OCI-LY1 (cell line): ENCODE measurements at regions not wholly inside any gene's neighbourhood (a gene's known extent, or its start where the extent isn't known, plus 50 kb on each side); places are given as distances from the start of the nearest gene placed in this dataset.
"Not testable (repeated sequence)": the region's sequence is repeated elsewhere in the genome, so short reads cannot be mapped to it uniquely, and the experiment has no call there.

Experiments used
- H2AFZ ChIP-seq: fragments of 200-600 bp; sonication (generic), shearing (Covaris generic); 2 replicates; pipeline ENCODE4 v1.6.0; 2014; ENCODE audit warnings: antibody characterized with exemption, mild to moderate bottlenecking, low read length
- H3F3A ChIP-seq: fragments of 200-600 bp; sonication (generic), shearing (Covaris generic); 2 replicates; pipeline ENCODE4 v1.6.0; 2014; ENCODE audit warnings: mild to moderate bottlenecking, antibody characterized with exemption, low read length, moderate library complexity; ENCODE audit not compliant: insufficient read depth
- H3K27ac ChIP-seq: fragments of 200-600 bp; sonication (generic); 2 replicates; pipeline ENCODE4 v1.5.1; 2014; ENCODE audit warnings: low read length, mixed run types, mild to moderate bottlenecking, low read depth; ENCODE audit not compliant: poor library complexity, severe bottlenecking
- H3K27me3 ChIP-seq: fragments of 200-600 bp; sonication (generic); 2 replicates; pipeline ENCODE4 v1.6.0; 2014; ENCODE audit warnings: antibody characterized with exemption, mild to moderate bottlenecking, low read length, moderate library complexity; ENCODE audit not compliant: insufficient read depth
- H3K36me3 ChIP-seq: fragments of 200-600 bp; sonication (generic); 2 replicates; pipeline ENCODE4 v1.6.1; 2014; ENCODE audit warnings: mild to moderate bottlenecking, antibody characterized with exemption, low read length, moderate library complexity, mixed read lengths; ENCODE audit not compliant: insufficient read depth
- H3K4me1 ChIP-seq: fragments of 200-600 bp; sonication (generic); 2 replicates; pipeline ENCODE4 v1.5.1; 2014; ENCODE audit warnings: mild to moderate bottlenecking, low read length, moderate library complexity; ENCODE audit not compliant: insufficient read depth, severe bottlenecking
- H3K4me2 ChIP-seq: fragments of 200-600 bp; sonication (generic), shearing (Covaris generic); 2 replicates; pipeline ENCODE4 v1.6.1; 2014; ENCODE audit warnings: low read length
- H3K4me3 ChIP-seq: fragments of 200-600 bp; sonication (generic); 2 replicates; pipeline ENCODE4 v1.5.1; 2014; ENCODE audit warnings: low read length, low read depth, mild to moderate bottlenecking, mixed read lengths; ENCODE audit not compliant: poor library complexity, severe bottlenecking
- H3K79me2 ChIP-seq: fragments of 200-600 bp; shearing (Covaris generic); 2 replicates; pipeline ENCODE4 v1.6.1; 2016; ENCODE audit warnings: mixed run types, low read length, mixed read lengths; ENCODE audit not compliant: insufficient read depth
- H3K9ac ChIP-seq: fragments of 200-600 bp; sonication (generic), shearing (Covaris generic); 2 replicates; pipeline ENCODE4 v1.6.1; 2014; ENCODE audit warnings: mild to moderate bottlenecking, low read length, mixed read lengths
- H3K9me2 ChIP-seq: fragments of 200-600 bp; sonication (generic), shearing (Covaris generic); 2 replicates; pipeline ENCODE4 v1.6.1; 2014; ENCODE audit warnings: low read depth, mild to moderate bottlenecking, low read length, mixed read lengths
- H3K9me3 ChIP-seq: fragments of 200-600 bp; shearing (Covaris generic); 2 replicates; pipeline ENCODE4 v1.6.1; 2014; ENCODE audit warnings: low read length, mixed read lengths
- H4K20me1 ChIP-seq: fragments of 200-600 bp; sonication (generic), shearing (Covaris generic); 2 replicates; pipeline ENCODE4 v1.6.0; 2016; ENCODE audit warnings: mild to moderate bottlenecking, low read length; ENCODE audit not compliant: insufficient read depth
- CTCF ChIP-seq: fragments of 200-600 bp; sonication (generic), shearing (Covaris generic); IDR thresholded peaks from 2 replicates; pipeline ENCODE4 v1.5.1; 2017; ENCODE audit warnings: mild to moderate bottlenecking, antibody characterized with exemption, low read length, moderate library complexity, mixed read lengths
- EZH2 ChIP-seq: fragments of 200-600 bp; sonication (generic), shearing (Covaris generic); IDR thresholded peaks from 2 replicates; pipeline ENCODE4 v1.8.0; 2017; ENCODE audit warnings: borderline replicate concordance, mixed run types, mild to moderate bottlenecking, antibody characterized with exemption, low read length, moderate library complexity, mixed read lengths

- Histone ChIP-seq H3K4me1 (no peaks in the 10 kb centered on the region), H3K4me2 (no peak overlapping the region), H3K79me2 (no peaks in the 10 kb centered on the region), H3K9me3 (no peaks in the 10 kb centered on the region), H3K9ac (no peak overlapping the region), H3F3A (no peaks in the 10 kb centered on the region), H2AFZ (no peak overlapping the region), H4K20me1 (no peaks in the 10 kb centered on the region), H3K27me3 (no peaks in the 10 kb centered on the region), H3K4me3 (no peak overlapping the region), H3K9me2 (no peaks in the 10 kb centered on the region), H3K36me3 (no peaks in the 10 kb centered on the region), H3K27ac (no peak overlapping the region)
- no peak for TF ChIP-seq EZH2
- TF ChIP-seq CTCF = no peak
Observed at GRCh38 chr4:54403700-54404453, 174.8 kb downstream of the PDGFRA start.

- not testable (repeated sequence) for H3K4me1 ChIP-seq, H3K9me3 ChIP-seq, H3K9me2 ChIP-seq, H3K9ac ChIP-seq, H3K4me3 ChIP-seq, H3K79me2 ChIP-seq, H2AFZ ChIP-seq, H3K27me3 ChIP-seq, H3K36me3 ChIP-seq, H3F3A ChIP-seq, H3K27ac ChIP-seq, H3K4me2 ChIP-seq, H4K20me1 ChIP-seq
Observed at GRCh38 chr4:54409270-54409817, 180.3 kb downstream of the PDGFRA start.

DNA sequence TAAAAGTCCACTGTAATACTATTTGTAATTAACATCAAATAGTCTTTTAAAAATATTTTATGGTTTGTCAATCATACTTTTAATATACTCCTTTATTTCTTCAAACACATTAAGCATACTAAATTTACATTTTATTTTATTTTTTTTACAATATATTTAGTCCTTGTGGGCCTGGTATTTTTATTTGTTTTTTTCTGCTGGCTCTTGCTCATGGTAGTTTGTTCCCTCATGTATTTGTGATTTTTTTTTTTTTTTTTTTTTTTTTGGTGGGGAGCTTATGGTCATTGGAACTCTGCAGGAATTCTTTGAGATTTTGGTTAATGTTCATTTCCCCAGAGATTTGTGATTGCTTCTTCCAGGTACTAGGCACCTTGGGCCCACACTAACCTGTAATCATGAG lies 185.5 kb downstream of the PDGFRA start:
- Histone ChIP-seq H3K9ac (no peak overlapping the region), H3K36me3 (no peaks in the 10 kb centered on the region), H3K27ac (no peak overlapping the region), H4K20me1 (no peaks in the 10 kb centered on the region), H3K4me1 (no peaks in the 10 kb centered on the region), H3K4me3 (no peak overlapping the region), H3K4me2 (no peak overlapping the region), H3K9me3 (no peaks in the 10 kb centered on the region), H2AFZ (no peak overlapping the region), H3K9me2 (no peaks in the 10 kb centered on the region), H3F3A (no peaks in the 10 kb centered on the region), H3K79me2 (no peaks in the 10 kb centered on the region), H3K27me3 (no peaks in the 10 kb centered on the region)
- TF ChIP-seq CTCF (no peak), EZH2 (no peak)

DNA sequence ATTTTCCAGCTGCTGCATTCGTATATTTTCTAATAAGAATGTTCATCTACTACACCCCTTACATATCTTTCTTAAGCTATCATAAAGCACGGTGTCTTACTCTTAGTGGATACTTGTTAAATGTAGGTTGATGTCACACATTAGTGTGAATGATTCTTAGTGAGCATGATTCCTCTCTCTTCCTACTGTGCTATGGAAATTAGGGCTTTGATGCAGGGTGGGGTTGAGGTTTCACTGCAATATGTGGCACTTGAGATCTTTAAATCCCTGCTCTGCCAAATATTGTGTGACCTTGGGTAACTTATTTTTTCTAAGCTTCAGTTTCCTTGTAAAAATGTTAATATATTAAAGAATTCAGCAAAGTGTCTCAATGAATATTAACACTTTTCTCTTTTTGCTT lies 188.4 kb downstream of the PDGFRA start:
- Histone ChIP-seq H3K36me3 (no peaks in the 10 kb centered on the region), H2AFZ (no peak overlapping the region), H3K9ac (no peak overlapping the region), H3K4me1 (no peaks in the 10 kb centered on the region), H4K20me1 (no peaks in the 10 kb centered on the region), H3K9me3 (no peaks in the 10 kb centered on the region), H3K27me3 (no peaks in the 10 kb centered on the region), H3K9me2 (no peaks in the 10 kb centered on the region), H3K4me2 (no peak overlapping the region), H3F3A (no peaks in the 10 kb centered on the region), H3K4me3 (no peak overlapping the region), H3K27ac (no peak overlapping the region), H3K79me2 (no peaks in the 10 kb centered on the region)
- TF ChIP-seq EZH2 (no peak), CTCF (no peak)
